A549 (cell line): ENCODE measurements at regions not wholly inside any gene's neighbourhood (a gene's known extent, or its start where the extent isn't known, plus 50 kb on each side); places are given as distances from the start of the nearest gene placed in this dataset.

ENCODE experiments used
- ATAC-seq, 2 experiments: fragments of 200-7000 bp in 1 of 2; fragments of >200 bp in 1 of 2; cut with Nextera tagmentation in 1 of 2; cut with Tn5 transposase in 1 of 2; 3 replicates each; pipeline versions ENCODE4 v1.8.0 to v1.9.1; 2018 to 2020; ENCODE audit warnings: mild to moderate bottlenecking in 1 of 2, moderate library complexity in 1 of 2
- CTCF ChIA-PET: fragments of 300-600 bp; sonication (Branson Sonifier 250); formaldehyde crosslinking; extraction: SDS; loops from one replicate; lab custom pipeline; 2021; ENCODE audit warnings: antibody characterized with exemption, inconsistent platforms; lab: Yijun Ruan, JAX
- POLR2A ChIA-PET: fragments of 350-600 bp; formaldehyde crosslinking; extraction: SDS; loops from one replicate; lab custom pipeline; 2021; ENCODE audit warnings: antibody characterized with exemption, inconsistent platforms; lab: Yijun Ruan, JAX
- DNase-seq, 2 experiments: peaks; one replicate each; pipeline versions ENCODE4 v3.0.0 to v3.0.0-alpha.2; 2011 to 2016; ENCODE audit warnings: low read depth in 1 of 2, low spot score in 1 of 2
- FAIRE-seq: peaks from 2 replicates; lab custom pipeline; 2011; peaks lifted over from hg19 to GRCh38; lab: Jason Lieb, UNC
- H3K27ac ChIP-seq, 2 experiments: fragments of >200 bp; sonication (Bioruptor Twin); formaldehyde crosslinking; 3 replicates each; pipeline ENCODE4 v1.5.1; 2016 to 2017
- H3K4me1 ChIP-seq: fragments of >200 bp; sonication (Bioruptor Twin); formaldehyde crosslinking; 3 replicates; pipeline ENCODE4 v1.6.1; 2016
- H3K4me2 ChIP-seq: fragments of >200 bp; sonication (Bioruptor Twin); formaldehyde crosslinking; 3 replicates; pipeline ENCODE4 v1.6.1; 2016
- H3K4me3 ChIP-seq: fragments of >200 bp; sonication (Bioruptor Twin); formaldehyde crosslinking; 3 replicates; pipeline ENCODE4 v1.5.1; 2016
- H3K9me3 ChIP-seq: fragments of >200 bp; sonication (Bioruptor Twin); formaldehyde crosslinking; 3 replicates; pipeline ENCODE4 v1.6.1; 2016
- BHLHE40 ChIP-seq: IDR thresholded peaks from 2 replicates; pipeline ENCODE4 v1.6.1; 2012; ENCODE audit warnings: low read depth, low read length, inconsistent platforms
- CEBPB ChIP-seq, 2 experiments: fragments of >200 bp in 1 of 2; sonication (Bioruptor Twin) in 1 of 2; formaldehyde crosslinking in 1 of 2; IDR thresholded peaks; 2 replicates each; pipeline ENCODE4 v1.6.1; 2012 to 2016
- EHF ChIP-seq: fragments of 250-450 bp; sonication (Bioruptor Pico); IDR thresholded peaks from 2 replicates; pipeline ENCODE4 v1.5.0; 2020; ENCODE audit warnings: mild to moderate bottlenecking
- ESRRA ChIP-seq: fragments of 150-350 bp; IDR thresholded peaks from 2 replicates; pipeline ENCODE4 v1.6.1; 2014; ENCODE audit warnings: mild to moderate bottlenecking, low read length, borderline replicate concordance
- FOSB ChIP-seq: fragments of 250-450 bp; sonication (Bioruptor Pico); IDR thresholded peaks from 2 replicates; pipeline ENCODE4 v1.5.0; 2020; ENCODE audit warnings: mild to moderate bottlenecking, moderate library complexity
- FOSL2 ChIP-seq, 2 experiments: fragments of 450-650 bp in 1 of 2; fragments of >200 bp in 1 of 2; sonication (Bioruptor Twin) in 1 of 2; formaldehyde crosslinking; IDR thresholded peaks; 2 replicates each; pipeline versions ENCODE4 v1.5.0 to v1.6.1; 2016 to 2020; ENCODE audit warnings: mild to moderate bottlenecking in 1 of 2, moderate library complexity in 1 of 2
- HMGXB4 ChIP-seq: fragments of 250-450 bp; sonication (Bioruptor Pico); IDR thresholded peaks from 2 replicates; pipeline ENCODE4 v1.5.0; 2021; ENCODE audit warnings: mild to moderate bottlenecking, moderate library complexity, borderline replicate concordance
- HOXA7 ChIP-seq: fragments of 250-450 bp; sonication (Bioruptor Pico); IDR thresholded peaks from 2 replicates; pipeline ENCODE4 v1.5.0; 2020; ENCODE audit warnings: mild to moderate bottlenecking, moderate library complexity
- MAZ ChIP-seq: fragments of 150-350 bp; IDR thresholded peaks from 2 replicates; pipeline ENCODE4 v1.6.1; 2014; ENCODE audit warnings: antibody characterized with exemption, low read depth, low read length, borderline replicate concordance
- MYC ChIP-seq: IDR thresholded peaks from 2 replicates; pipeline ENCODE4 v1.6.1; 2012; ENCODE audit warnings: mild to moderate bottlenecking, inconsistent platforms, low read length, improper control_type of control experiment, borderline replicate concordance
- NR3C1 ChIP-seq: fragments of >200 bp; sonication (Bioruptor Twin); formaldehyde crosslinking; IDR thresholded peaks from 3 replicates; pipeline ENCODE4 v1.6.1; 2017
- POLR2AphosphoS2 ChIP-seq: conservative IDR thresholded peaks from 2 replicates; pipeline ENCODE4 v1.6.1; 2012; ENCODE audit warnings: low read length, improper control_type of control experiment, inconsistent platforms
- RAD21 ChIP-seq, 2 experiments: fragments of >200 bp in 1 of 2; sonication (Bioruptor Twin) in 1 of 2; formaldehyde crosslinking in 1 of 2; IDR thresholded peaks in 1 of 2; conservative IDR thresholded peaks in 1 of 2; 2 replicates in 1 of 2; 3 replicates in 1 of 2; pipeline ENCODE4 v1.6.1; 2012 to 2018; ENCODE audit warnings: inconsistent platforms in 1 of 2
- RARB ChIP-seq: fragments of 250-450 bp; sonication (Bioruptor Pico); IDR thresholded peaks from 2 replicates; pipeline ENCODE4 v1.8.0; 2021; ENCODE audit warnings: mild to moderate bottlenecking, moderate library complexity
- RFX5 ChIP-seq: fragments of 450-650 bp; IDR thresholded peaks from 2 replicates; pipeline ENCODE4 v1.7.1; 2014; ENCODE audit warnings: antibody characterized with exemption, mild to moderate bottlenecking, moderate library complexity
- TP53 ChIP-seq: fragments of 250-450 bp; sonication (Bioruptor Pico); IDR thresholded peaks from 2 replicates; pipeline ENCODE4 v1.5.0; 2021; ENCODE audit warnings: mild to moderate bottlenecking, moderate library complexity
- ZNF302 ChIP-seq: fragments of 250-450 bp; sonication (Bioruptor Pico); IDR thresholded peaks from 2 replicates; pipeline ENCODE4 v1.9.0; 2021; ENCODE audit warnings: inconsistent platforms, mild to moderate bottlenecking, moderate library complexity
- WGBS: methylation state at CpG from one replicate; pipeline ENCODE4 v1.1.6; 2017; ENCODE audit errors: missing lambda C conversion rate; 5-methylcytosine and 5-hydroxymethylcytosine counted together
- TF ChIP-seq, protein P1 (sequence below): IDR thresholded peaks from 2 replicates; pipeline ENCODE4 v1.6.1; 2012

DNA sequence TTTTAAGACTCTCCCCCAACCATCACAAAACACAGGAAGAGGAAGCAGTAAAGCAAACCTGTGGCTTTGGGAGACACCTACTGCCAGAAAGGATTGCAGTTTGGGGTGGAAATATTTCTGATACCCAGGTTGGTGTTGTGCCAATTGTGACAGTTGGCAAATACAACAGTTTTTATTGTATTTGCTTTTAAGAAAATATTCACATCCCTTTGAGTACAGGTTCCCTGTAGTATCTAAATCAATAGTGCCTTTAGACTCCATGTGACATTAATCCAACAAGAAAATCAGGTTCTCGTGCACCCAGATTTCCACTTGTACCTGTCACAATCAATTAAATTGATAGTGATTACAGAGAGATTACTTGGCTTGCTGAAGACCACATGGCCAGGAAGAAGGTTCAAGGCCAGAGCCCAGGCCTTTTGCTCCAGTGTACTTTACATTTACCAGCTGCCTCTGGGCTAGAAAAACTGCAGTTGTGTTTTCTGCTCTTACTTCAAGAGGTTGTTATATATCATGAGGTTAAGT, 361.2 kb downstream of the ATP23 start (continued):
- TF ChIP-seq HOXA7 (CRISPR knock-in tag), result no peak
- no peak for TF ChIP-seq MYC

DNA sequence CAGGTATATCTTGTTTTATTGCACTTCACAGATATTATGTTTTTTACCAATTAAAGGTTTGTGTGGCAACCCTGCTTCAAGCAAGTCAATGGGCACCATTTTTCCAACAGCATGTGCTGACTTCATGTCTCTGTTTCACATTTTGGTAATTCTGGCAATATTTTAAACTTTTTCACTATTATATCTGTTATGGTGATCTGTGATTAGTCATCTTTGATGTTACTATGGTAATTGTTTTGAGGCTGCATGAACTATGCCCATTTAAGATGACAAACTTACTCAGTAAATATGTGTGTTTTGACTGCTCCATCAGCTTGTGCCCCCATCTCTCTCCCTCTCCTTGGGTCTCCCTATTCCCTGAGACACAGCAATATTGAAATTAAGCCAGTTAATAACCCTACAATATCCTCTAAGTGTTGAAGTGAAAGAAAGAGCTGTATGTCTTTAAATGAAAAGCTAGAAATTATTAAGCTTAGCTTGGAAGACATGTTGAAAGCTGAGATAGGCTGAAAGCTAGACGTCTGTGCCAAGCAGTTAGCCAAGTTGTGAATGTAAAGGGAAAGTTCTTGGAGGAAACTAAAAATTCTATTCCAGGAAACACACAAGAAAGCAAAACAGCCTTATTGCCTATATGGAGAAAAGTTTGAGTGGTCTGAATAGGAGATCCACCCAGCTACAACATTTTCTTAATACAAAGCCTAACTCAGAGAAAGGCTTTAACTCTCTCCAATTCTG, 365.1 kb downstream of the ATP23 start:
- POLR2A ChIA-PET, result no interaction called here
- Histone ChIP-seq H3K4me1 (peaks cover 29% of the 10 kb centered on the region), H3K27ac (0 out of 6 replicates have a peak overlapping the region, but pooled peaks of 1 of the 2 experiments have one; percentile 0), H3K9me3 (peaks cover 42% of the 10 kb centered on the region), H3K4me3 (no peak overlapping the region), H3K4me2 (no peak overlapping the region)
- DNase-seq (no peak), ATAC-seq (no peak), FAIRE-seq (peak; percentile 13)
- TF ChIP-seq ZNF302 (CRISPR knock-in tag) (no peak), RARB (CRISPR knock-in tag) (no peak), EHF (CRISPR knock-in tag) (no peak), RAD21 (conservative IDR thresholded peaks at IDR 0.05 in 1 of 2, IDR thresholded peaks at IDR 0.05 in 1 of 2) (no peak), MAZ (no peak), NR3C1 (no peak), POLR2AphosphoS2 (no peak), TP53 (CRISPR knock-in tag) (no peak)
- TF ChIP-seq, protein P1, sequence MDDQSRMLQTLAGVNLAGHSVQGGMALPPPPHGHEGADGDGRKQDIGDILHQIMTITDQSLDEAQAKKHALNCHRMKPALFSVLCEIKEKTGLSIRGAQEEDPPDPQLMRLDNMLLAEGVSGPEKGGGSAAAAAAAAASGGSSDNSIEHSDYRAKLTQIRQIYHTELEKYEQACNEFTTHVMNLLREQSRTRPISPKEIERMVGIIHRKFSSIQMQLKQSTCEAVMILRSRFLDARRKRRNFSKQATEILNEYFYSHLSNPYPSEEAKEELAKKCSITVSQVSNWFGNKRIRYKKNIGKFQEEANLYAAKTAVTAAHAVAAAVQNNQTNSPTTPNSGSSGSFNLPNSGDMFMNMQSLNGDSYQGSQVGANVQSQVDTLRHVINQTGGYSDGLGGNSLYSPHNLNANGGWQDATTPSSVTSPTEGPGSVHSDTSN, result no peak
- CTCF ChIA-PET, result interaction anchor here (1.3 kb wide), 1 partner anchor 7 kb away, joined by 4 read pairs; no protein-coding TSS in a partner anchor
- 0% methylated on average over 1 of the region's 1 CpG for WGBS

DNA sequence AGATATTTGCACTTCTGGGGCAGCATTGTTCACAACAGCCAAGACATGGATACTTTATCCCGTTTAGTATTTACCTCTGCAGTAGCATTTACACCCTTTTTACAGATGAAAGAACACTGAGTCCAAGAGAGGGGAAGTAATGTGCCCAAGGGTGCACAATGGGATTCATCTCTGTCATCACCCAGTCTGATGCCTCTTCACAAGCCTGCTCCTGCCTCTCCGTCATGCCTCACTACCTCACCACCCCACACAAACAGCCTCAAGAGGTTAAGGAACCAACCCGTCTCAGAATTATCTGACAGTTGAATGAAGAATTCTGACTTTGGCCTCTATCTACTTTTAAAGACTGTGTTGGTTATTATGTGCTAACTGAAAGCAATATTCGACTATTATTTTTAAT, 368.4 kb downstream of the ATP23 start:
- ChIA-PET POLR2A (no interaction called here), CTCF (no interaction called here)
- Histone ChIP-seq H3K9me3 (peaks cover 58% of the 10 kb centered on the region), H3K4me3 (no peak overlapping the region), H3K4me1 (peaks cover 25% of the 10 kb centered on the region), H3K4me2 (peak overlapping the region; percentile 71; the same call in 2 of the 3 replicates), H3K27ac (peak overlapping the region; percentile 89)
- ATAC-seq, result no peak
- DNase-seq, result no peak
- TF ChIP-seq CEBPB (IDR thresholded peaks at IDR 0.05) (no peak), FOSB (CRISPR knock-in tag) (no peak), ESRRA (no peak), BHLHE40 (no peak), HOXA7 (CRISPR knock-in tag) (no peak), FOSL2 (IDR thresholded peaks at IDR 0.05) (0 out of 2 replicates have a peak, but pooled peaks have one; percentile 9), FOSL2 (CRISPR knock-in tag; IDR thresholded peaks at IDR 0.05) (no peak), RFX5 (no peak), HMGXB4 (CRISPR knock-in tag) (no peak)
- no peak for FAIRE-seq
- WGBS, result 75% methylated on average over 4 of the region's 4 CpGs
